RPMI8226 (cell line): ENCODE measurements at regions not wholly inside any gene's neighbourhood (a gene's known extent, or its start where the extent isn't known, plus 50 kb on each side); places are given as distances from the start of the nearest gene placed in this dataset.

ENCODE experiments used
- DNase-seq: peaks from one replicate; pipeline ENCODE4 v3.0.0-alpha.2; 2015

- no peak for DNase-seq
Observed at GRCh38 chr2:64196963-64197362, 52.7 kb upstream of the PELI1 start.

GRCh38 chr2:64201151-64201550, 56.9 kb upstream of the PELI1 start:
- no peak for DNase-seq

- no peak for DNase-seq
Observed at GRCh38 chr2:64202206-64202845, 58.1 kb upstream of the PELI1 start.

- DNase-seq: no peak
Observed at GRCh38 chr2:64203131-64203857, 59.1 kb upstream of the PELI1 start.

GRCh38 chr2:64203858-64204632, 59.8 kb upstream of the PELI1 start:
- peak; percentile 56 for DNase-seq

- DNase-seq: no peak
Observed at GRCh38 chr2:64204703-64205102, 60.5 kb upstream of the PELI1 start.

GRCh38 chr2:64205415-64205814, 61.2 kb upstream of the PELI1 start:
- DNase-seq: no peak

GRCh38 chr2:64207573-64207972, 63.4 kb upstream of the PELI1 start:
- DNase-seq: no peak

- DNase-seq: no peak
Observed at GRCh38 chr2:64210816-64211215, 66.6 kb upstream of the PELI1 start.

GRCh38 chr2:64211276-64211921, 67.2 kb upstream of the PELI1 start:
- DNase-seq: no peak

- peak; percentile 58 for DNase-seq
Observed at GRCh38 chr2:64212346-64212745, 68.1 kb upstream of the PELI1 start.

- peak; percentile 29 for DNase-seq
Observed at GRCh38 chr2:64212801-64213321, 68.6 kb upstream of the PELI1 start.

- peak; percentile 50 for DNase-seq
Observed at GRCh38 chr2:64213532-64214275, 69.5 kb upstream of the PELI1 start.

- peak; percentile 84 for DNase-seq
Observed at GRCh38 chr2:64214281-64215115, 70.3 kb upstream of the PELI1 start.

GRCh38 chr2:64217198-64217869, 73.1 kb upstream of the PELI1 start:
- no peak for DNase-seq

- no peak for DNase-seq
Observed at GRCh38 chr2:64218137-64218802, 74.0 kb upstream of the PELI1 start.

- DNase-seq: no peak
Observed at GRCh38 chr2:64219149-64219548, 74.9 kb upstream of the PELI1 start.

- DNase-seq: no peak
Observed at GRCh38 chr2:64220265-64220664, 76.0 kb upstream of the PELI1 start.

GRCh38 chr2:64220894-64221617, 76.8 kb upstream of the PELI1 start:
- DNase-seq: no peak

- DNase-seq: no peak
Observed at GRCh38 chr2:64221935-64222334, 77.7 kb upstream of the PELI1 start.
